SK-N-SH (cell line): ENCODE measurements at regions not wholly inside any gene's neighbourhood (a gene's known extent, or its start where the extent isn't known, plus 50 kb on each side); places are given as distances from the start of the nearest gene placed in this dataset.
"Not testable (repeated sequence)": the region's sequence is repeated elsewhere in the genome, so short reads cannot be mapped to it uniquely, and the experiment has no call there.

Experiments
- CTCF ChIA-PET: fragments of 300-600, 350-600 bp; formaldehyde crosslinking; extraction: SDS; loops from one replicate; lab custom pipeline; 2021; lab: Yijun Ruan, JAX
- POLR2A ChIA-PET: fragments of 350-600 bp; sonication (Branson Sonifier 250); formaldehyde crosslinking; extraction: SDS; loops from one replicate; lab custom pipeline; 2020; ENCODE audit warnings: antibody characterized with exemption, inconsistent platforms; lab: Yijun Ruan, JAX
- DNase-seq: peaks from one replicate; pipeline ENCODE4 v3.0.0; 2012
- H2AFZ ChIP-seq: fragments of 200-600 bp; sonication (generic); 2 replicates; pipeline ENCODE4 v1.8.1; 2016; ENCODE audit warnings: antibody characterized with exemption, mild to moderate bottlenecking, low read depth
- H3F3A ChIP-seq: fragments of 200-600 bp; sonication (generic); replicated peaks from 2 replicates; pipeline ENCODE3; 2016; ENCODE audit warnings: antibody characterized with exemption, mild to moderate bottlenecking; ENCODE audit not compliant: insufficient read depth
- H3K27ac ChIP-seq, 2 experiments: fragments of 200-500 bp in 1 of 2; fragments of 200-600 bp in 1 of 2; sonication (Bioruptor generic) in 1 of 2; sonication (generic), shearing (Covaris generic) in 1 of 2; 2 replicates each; pipeline versions ENCODE4 v1.5.1 to v1.6.1; 2014 to 2016; ENCODE audit warnings: low read depth in 2 of 2, inconsistent platforms in 1 of 2, low read length in 1 of 2, mild to moderate bottlenecking in 1 of 2, mixed read lengths in 1 of 2
- H3K27me3 ChIP-seq: fragments of 200-600 bp; sonication (generic), shearing (Covaris generic); 2 replicates; pipeline ENCODE4 v1.6.1; 2016; ENCODE audit warnings: mixed run types; ENCODE audit not compliant: insufficient read depth
- H3K36me3 ChIP-seq, 2 experiments: fragments of 200-500 bp in 1 of 2; fragments of 200-600 bp in 1 of 2; sonication (Bioruptor generic) in 1 of 2; sonication (generic) in 1 of 2; replicated peaks in 1 of 2; 2 replicates each; pipeline versions ENCODE3 to v1.5.1; 2014 to 2016; ENCODE audit warnings: low read length in 1 of 2, mild to moderate bottlenecking in 1 of 2; ENCODE audit not compliant: insufficient read depth in 2 of 2, control insufficient read depth in 1 of 2
- H3K4me1 ChIP-seq, 2 experiments: fragments of 200-500 bp in 1 of 2; fragments of 200-600 bp in 1 of 2; sonication (Bioruptor generic) in 1 of 2; sonication (generic), shearing (Covaris generic) in 1 of 2; 2 replicates each; pipeline versions ENCODE4 v1.5.1 to v1.6.1; 2014 to 2016; ENCODE audit warnings: low read depth in 1 of 2, low read length in 1 of 2, mixed run types in 1 of 2; ENCODE audit not compliant: insufficient read depth in 2 of 2, control insufficient read depth in 1 of 2
- H3K4me2 ChIP-seq: fragments of 200-600 bp; sonication (generic), shearing (Covaris generic); 2 replicates; pipeline ENCODE4 v1.6.1; 2017; ENCODE audit warnings: mixed run types
- H3K4me3 ChIP-seq, 2 experiments: fragments of 200-500 bp in 1 of 2; fragments of 200-600 bp in 1 of 2; sonication (Bioruptor generic) in 1 of 2; sonication (generic), shearing (Covaris generic) in 1 of 2; 2 replicates each; pipeline versions ENCODE4 v1.5.1 to v1.8.1; 2014 to 2016; ENCODE audit warnings: low read depth in 2 of 2, inconsistent platforms in 1 of 2, low read length in 1 of 2, mild to moderate bottlenecking in 1 of 2, mixed read lengths in 1 of 2, moderate library complexity in 1 of 2
- H3K79me2 ChIP-seq: fragments of 200-600 bp; sonication (generic); 2 replicates; pipeline ENCODE4 v1.8.1; 2017; ENCODE audit warnings: mild to moderate bottlenecking; ENCODE audit not compliant: insufficient read depth
- H3K9ac ChIP-seq: fragments of 200-600 bp; sonication (generic); 2 replicates; pipeline ENCODE4 v1.6.1; 2017; ENCODE audit warnings: mixed run types
- H3K9me2 ChIP-seq: fragments of 200-600 bp; sonication (generic); 2 replicates; pipeline ENCODE4 v1.6.1; 2017; ENCODE audit warnings: mixed run types
- H3K9me3 ChIP-seq: fragments of 200-600 bp; sonication (generic); 2 replicates; pipeline ENCODE4 v1.6.1; 2017; ENCODE audit warnings: mixed run types, mild to moderate bottlenecking, moderate library complexity
- H4K20me1 ChIP-seq: fragments of 200-600 bp; sonication (generic); 2 replicates; pipeline ENCODE4 v1.6.1; 2017; ENCODE audit warnings: mild to moderate bottlenecking, mixed run types; ENCODE audit not compliant: insufficient read depth
- ELF1 ChIP-seq: IDR thresholded peaks from 2 replicates; pipeline ENCODE4 v1.4.0; 2012
- FOSL2 ChIP-seq: IDR thresholded peaks from 2 replicates; pipeline ENCODE4 v1.4.0; 2012; ENCODE audit warnings: low read depth, mild to moderate bottlenecking, moderate library complexity, borderline replicate concordance
- GABPA ChIP-seq: IDR thresholded peaks from 2 replicates; pipeline ENCODE4 v1.4.0; 2012; ENCODE audit warnings: low read depth, mild to moderate bottlenecking
- NRF1 ChIP-seq: IDR thresholded peaks from 2 replicates; pipeline ENCODE4 v1.6.1; 2012; ENCODE audit warnings: low read depth, mild to moderate bottlenecking, low read length
- POLR2AphosphoS5 ChIP-seq: IDR thresholded peaks from 2 replicates; pipeline ENCODE4 v1.6.1; 2012; ENCODE audit warnings: low read depth, low read length
- RCOR1 ChIP-seq: fragments of 150-350 bp; IDR thresholded peaks from 2 replicates; pipeline ENCODE4 v1.6.1; 2017; ENCODE audit warnings: antibody characterized with exemption, low read length
- RFX5 ChIP-seq: IDR thresholded peaks from 2 replicates; pipeline ENCODE4 v1.6.1; 2012; ENCODE audit warnings: mild to moderate bottlenecking, improper control_type of control experiment, low read length
- TCF12 ChIP-seq: IDR thresholded peaks from 2 replicates; pipeline ENCODE4 v1.4.0; 2012
- WGBS: methylation state at CpG from one replicate; pipeline ENCODE4 v1.1.6; 2017; ENCODE audit warnings: low lambda C conversion rate; 5-methylcytosine and 5-hydroxymethylcytosine counted together
- TF ChIP-seq, protein P1 (sequence below): IDR thresholded peaks from 2 replicates; pipeline ENCODE4; 2012
- TF ChIP-seq, protein P2 (sequence below): IDR thresholded peaks from 2 replicates; pipeline ENCODE4 v1.4.0; 2012; ENCODE audit warnings: low read depth
- TF ChIP-seq, protein P3 (sequence below): IDR thresholded peaks from 2 replicates; pipeline ENCODE4 v1.6.1; 2012; ENCODE audit warnings: mild to moderate bottlenecking, low read depth, low read length, moderate library complexity
- TF ChIP-seq, protein P4 (sequence below): fragments of 150-350 bp; IDR thresholded peaks from 2 replicates; pipeline ENCODE4 v1.6.1; 2017; ENCODE audit warnings: antibody characterized with exemption, low read length, low read depth, borderline replicate concordance

DNA sequence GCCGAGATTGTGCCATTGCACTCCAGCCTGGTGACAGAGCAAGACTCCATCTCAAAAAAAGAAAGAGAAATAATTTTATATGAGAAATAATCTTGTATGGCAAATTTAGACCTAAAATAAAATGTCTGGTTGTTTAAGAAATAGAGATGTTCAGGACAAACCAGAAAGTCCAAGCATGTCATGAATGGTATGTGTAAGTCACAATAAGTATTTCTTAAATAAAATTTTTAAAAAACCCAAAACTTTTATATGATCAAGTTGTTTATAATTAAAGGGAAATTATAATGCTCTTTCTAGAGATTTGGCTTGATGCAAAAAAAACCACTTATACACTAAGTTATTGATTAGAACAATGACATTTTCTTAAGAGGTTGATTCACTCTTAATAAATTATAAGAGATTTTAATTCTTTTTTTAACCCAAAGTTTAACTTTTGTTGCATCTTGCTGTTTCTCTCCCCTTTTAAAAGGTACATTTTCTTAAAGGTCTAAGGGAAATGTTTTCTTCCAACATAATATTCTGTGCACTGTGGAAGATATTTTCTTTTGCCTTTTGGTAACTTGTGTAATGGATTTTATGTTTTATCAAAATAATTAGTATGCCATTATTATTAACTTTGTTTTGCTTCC is 105.7 kb downstream of the RTP4 start:
- H3K9ac ChIP-seq, result no peak overlapping the region
- H3K27me3 ChIP-seq, result no peaks in the 10 kb centered on the region
- no peak overlapping the region for H2AFZ ChIP-seq
- DNase-seq, result no peak
- no peak overlapping the region for H3K4me3 ChIP-seq
- H4K20me1 ChIP-seq, result no peaks in the 10 kb centered on the region
- H3K4me2 ChIP-seq, result no peak overlapping the region
- no peaks in the 10 kb centered on the region for H3K9me2 ChIP-seq
- no peaks in the 10 kb centered on the region for H3K79me2 ChIP-seq
- H3K27ac ChIP-seq, result no peak overlapping the region
- TF ChIP-seq TCF12 (no peak), FOSL2 (no peak), POLR2AphosphoS5 (no peak), GABPA (no peak), NRF1 (no peak), RCOR1 (no peak), RFX5 (no peak), ELF1 (no peak)
- TF ChIP-seq, protein P1, sequence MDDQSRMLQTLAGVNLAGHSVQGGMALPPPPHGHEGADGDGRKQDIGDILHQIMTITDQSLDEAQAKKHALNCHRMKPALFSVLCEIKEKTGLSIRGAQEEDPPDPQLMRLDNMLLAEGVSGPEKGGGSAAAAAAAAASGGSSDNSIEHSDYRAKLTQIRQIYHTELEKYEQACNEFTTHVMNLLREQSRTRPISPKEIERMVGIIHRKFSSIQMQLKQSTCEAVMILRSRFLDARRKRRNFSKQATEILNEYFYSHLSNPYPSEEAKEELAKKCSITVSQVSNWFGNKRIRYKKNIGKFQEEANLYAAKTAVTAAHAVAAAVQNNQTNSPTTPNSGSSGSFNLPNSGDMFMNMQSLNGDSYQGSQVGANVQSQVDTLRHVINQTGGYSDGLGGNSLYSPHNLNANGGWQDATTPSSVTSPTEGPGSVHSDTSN, result no peak
- TF ChIP-seq, protein P2, sequence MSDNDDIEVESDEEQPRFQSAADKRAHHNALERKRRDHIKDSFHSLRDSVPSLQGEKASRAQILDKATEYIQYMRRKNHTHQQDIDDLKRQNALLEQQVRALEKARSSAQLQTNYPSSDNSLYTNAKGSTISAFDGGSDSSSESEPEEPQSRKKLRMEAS, result no peak
- TF ChIP-seq, protein P3, sequence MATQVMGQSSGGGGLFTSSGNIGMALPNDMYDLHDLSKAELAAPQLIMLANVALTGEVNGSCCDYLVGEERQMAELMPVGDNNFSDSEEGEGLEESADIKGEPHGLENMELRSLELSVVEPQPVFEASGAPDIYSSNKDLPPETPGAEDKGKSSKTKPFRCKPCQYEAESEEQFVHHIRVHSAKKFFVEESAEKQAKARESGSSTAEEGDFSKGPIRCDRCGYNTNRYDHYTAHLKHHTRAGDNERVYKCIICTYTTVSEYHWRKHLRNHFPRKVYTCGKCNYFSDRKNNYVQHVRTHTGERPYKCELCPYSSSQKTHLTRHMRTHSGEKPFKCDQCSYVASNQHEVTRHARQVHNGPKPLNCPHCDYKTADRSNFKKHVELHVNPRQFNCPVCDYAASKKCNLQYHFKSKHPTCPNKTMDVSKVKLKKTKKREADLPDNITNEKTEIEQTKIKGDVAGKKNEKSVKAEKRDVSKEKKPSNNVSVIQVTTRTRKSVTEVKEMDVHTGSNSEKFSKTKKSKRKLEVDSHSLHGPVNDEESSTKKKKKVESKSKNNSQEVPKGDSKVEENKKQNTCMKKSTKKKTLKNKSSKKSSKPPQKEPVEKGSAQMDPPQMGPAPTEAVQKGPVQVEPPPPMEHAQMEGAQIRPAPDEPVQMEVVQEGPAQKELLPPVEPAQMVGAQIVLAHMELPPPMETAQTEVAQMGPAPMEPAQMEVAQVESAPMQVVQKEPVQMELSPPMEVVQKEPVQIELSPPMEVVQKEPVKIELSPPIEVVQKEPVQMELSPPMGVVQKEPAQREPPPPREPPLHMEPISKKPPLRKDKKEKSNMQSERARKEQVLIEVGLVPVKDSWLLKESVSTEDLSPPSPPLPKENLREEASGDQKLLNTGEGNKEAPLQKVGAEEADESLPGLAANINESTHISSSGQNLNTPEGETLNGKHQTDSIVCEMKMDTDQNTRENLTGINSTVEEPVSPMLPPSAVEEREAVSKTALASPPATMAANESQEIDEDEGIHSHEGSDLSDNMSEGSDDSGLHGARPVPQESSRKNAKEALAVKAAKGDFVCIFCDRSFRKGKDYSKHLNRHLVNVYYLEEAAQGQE, result no peak
- TF ChIP-seq, protein P4, sequence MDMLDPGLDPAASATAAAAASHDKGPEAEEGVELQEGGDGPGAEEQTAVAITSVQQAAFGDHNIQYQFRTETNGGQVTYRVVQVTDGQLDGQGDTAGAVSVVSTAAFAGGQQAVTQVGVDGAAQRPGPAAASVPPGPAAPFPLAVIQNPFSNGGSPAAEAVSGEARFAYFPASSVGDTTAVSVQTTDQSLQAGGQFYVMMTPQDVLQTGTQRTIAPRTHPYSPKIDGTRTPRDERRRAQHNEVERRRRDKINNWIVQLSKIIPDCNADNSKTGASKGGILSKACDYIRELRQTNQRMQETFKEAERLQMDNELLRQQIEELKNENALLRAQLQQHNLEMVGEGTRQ, result no peak
- ChIA-PET POLR2A (no interaction called here), CTCF (no interaction called here)
- no peaks in the 10 kb centered on the region for H3K4me1 ChIP-seq
- peaks cover 2% of the 10 kb centered on the region for H3F3A ChIP-seq
- H3K36me3 ChIP-seq, result no peaks in the 10 kb centered on the region
- 5% methylated on average over 1 of the region's 1 CpG for WGBS
- H3K9me3 ChIP-seq, result peaks cover 17% of the 10 kb centered on the region; the same call in 1 of the 2 replicates

DNA sequence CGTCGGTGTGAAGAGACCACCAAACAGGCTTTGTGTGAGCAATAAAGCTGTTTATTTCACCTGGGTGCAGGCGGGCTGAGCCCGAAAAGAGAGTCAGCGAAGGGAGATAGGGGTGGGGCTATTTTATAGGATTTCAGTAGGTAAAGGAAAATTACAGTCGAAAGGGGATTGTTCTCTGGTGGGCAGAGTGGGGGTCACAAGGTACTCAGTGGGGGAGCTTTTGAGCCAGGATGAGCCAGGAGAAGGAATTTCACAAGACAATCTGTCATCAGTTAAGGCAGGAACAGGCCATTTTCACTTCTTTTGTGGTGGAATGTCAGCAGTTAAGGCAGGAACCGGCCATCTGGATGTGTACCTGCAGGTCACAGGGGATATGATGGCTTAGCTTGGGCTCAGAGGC is 98.1 kb downstream of the RTP4 start:
- POLR2A ChIA-PET, H2AFZ ChIP-seq, H3K4me2 ChIP-seq, H3K4me3 ChIP-seq, H3K79me2 ChIP-seq, H3K9me2 ChIP-seq, DNase-seq, H4K20me1 ChIP-seq, H3K9me3 ChIP-seq, H3K4me1 ChIP-seq, H3F3A ChIP-seq, H3K36me3 ChIP-seq, H3K27ac ChIP-seq, CTCF ChIA-PET, H3K9ac ChIP-seq, H3K27me3 ChIP-seq: not testable (repeated sequence)
- 30% methylated on average over 7 of the region's 7 CpGs for WGBS
